SK-N-SH (cell line): ENCODE measurements at regions not wholly inside any gene's neighbourhood (a gene's known extent, or its start where the extent isn't known, plus 50 kb on each side); places are given as distances from the start of the nearest gene placed in this dataset.

Experiments used
- CTCF ChIA-PET: fragments of 300-600, 350-600 bp; formaldehyde crosslinking; extraction: SDS; loops from one replicate; lab custom pipeline; 2021; lab: Yijun Ruan, JAX
- POLR2A ChIA-PET: fragments of 350-600 bp; sonication (Branson Sonifier 250); formaldehyde crosslinking; extraction: SDS; loops from one replicate; lab custom pipeline; 2020; ENCODE audit warnings: antibody characterized with exemption, inconsistent platforms; lab: Yijun Ruan, JAX
- DNase-seq: peaks from one replicate; pipeline ENCODE4 v3.0.0; 2012
- H2AFZ ChIP-seq: fragments of 200-600 bp; sonication (generic); 2 replicates; pipeline ENCODE4 v1.8.1; 2016; ENCODE audit warnings: antibody characterized with exemption, mild to moderate bottlenecking, low read depth
- H3F3A ChIP-seq: fragments of 200-600 bp; sonication (generic); replicated peaks from 2 replicates; pipeline ENCODE3; 2016; ENCODE audit warnings: antibody characterized with exemption, mild to moderate bottlenecking; ENCODE audit not compliant: insufficient read depth
- H3K27ac ChIP-seq, 2 experiments: fragments of 200-500 bp in 1 of 2; fragments of 200-600 bp in 1 of 2; sonication (Bioruptor generic) in 1 of 2; sonication (generic), shearing (Covaris generic) in 1 of 2; 2 replicates each; pipeline versions ENCODE4 v1.5.1 to v1.6.1; 2014 to 2016; ENCODE audit warnings: low read depth in 2 of 2, inconsistent platforms in 1 of 2, low read length in 1 of 2, mild to moderate bottlenecking in 1 of 2, mixed read lengths in 1 of 2
- H3K27me3 ChIP-seq: fragments of 200-600 bp; sonication (generic), shearing (Covaris generic); 2 replicates; pipeline ENCODE4 v1.6.1; 2016; ENCODE audit warnings: mixed run types; ENCODE audit not compliant: insufficient read depth
- H3K36me3 ChIP-seq, 2 experiments: fragments of 200-500 bp in 1 of 2; fragments of 200-600 bp in 1 of 2; sonication (Bioruptor generic) in 1 of 2; sonication (generic) in 1 of 2; replicated peaks in 1 of 2; 2 replicates each; pipeline versions ENCODE3 to v1.5.1; 2014 to 2016; ENCODE audit warnings: low read length in 1 of 2, mild to moderate bottlenecking in 1 of 2; ENCODE audit not compliant: insufficient read depth in 2 of 2, control insufficient read depth in 1 of 2
- H3K4me1 ChIP-seq, 2 experiments: fragments of 200-500 bp in 1 of 2; fragments of 200-600 bp in 1 of 2; sonication (Bioruptor generic) in 1 of 2; sonication (generic), shearing (Covaris generic) in 1 of 2; 2 replicates each; pipeline versions ENCODE4 v1.5.1 to v1.6.1; 2014 to 2016; ENCODE audit warnings: low read depth in 1 of 2, low read length in 1 of 2, mixed run types in 1 of 2; ENCODE audit not compliant: insufficient read depth in 2 of 2, control insufficient read depth in 1 of 2
- H3K4me2 ChIP-seq: fragments of 200-600 bp; sonication (generic), shearing (Covaris generic); 2 replicates; pipeline ENCODE4 v1.6.1; 2017; ENCODE audit warnings: mixed run types
- H3K4me3 ChIP-seq, 2 experiments: fragments of 200-500 bp in 1 of 2; fragments of 200-600 bp in 1 of 2; sonication (Bioruptor generic) in 1 of 2; sonication (generic), shearing (Covaris generic) in 1 of 2; 2 replicates each; pipeline versions ENCODE4 v1.5.1 to v1.8.1; 2014 to 2016; ENCODE audit warnings: low read depth in 2 of 2, inconsistent platforms in 1 of 2, low read length in 1 of 2, mild to moderate bottlenecking in 1 of 2, mixed read lengths in 1 of 2, moderate library complexity in 1 of 2
- H3K79me2 ChIP-seq: fragments of 200-600 bp; sonication (generic); 2 replicates; pipeline ENCODE4 v1.8.1; 2017; ENCODE audit warnings: mild to moderate bottlenecking; ENCODE audit not compliant: insufficient read depth
- H3K9ac ChIP-seq: fragments of 200-600 bp; sonication (generic); 2 replicates; pipeline ENCODE4 v1.6.1; 2017; ENCODE audit warnings: mixed run types
- H3K9me2 ChIP-seq: fragments of 200-600 bp; sonication (generic); 2 replicates; pipeline ENCODE4 v1.6.1; 2017; ENCODE audit warnings: mixed run types
- H3K9me3 ChIP-seq: fragments of 200-600 bp; sonication (generic); 2 replicates; pipeline ENCODE4 v1.6.1; 2017; ENCODE audit warnings: mixed run types, mild to moderate bottlenecking, moderate library complexity
- H4K20me1 ChIP-seq: fragments of 200-600 bp; sonication (generic); 2 replicates; pipeline ENCODE4 v1.6.1; 2017; ENCODE audit warnings: mild to moderate bottlenecking, mixed run types; ENCODE audit not compliant: insufficient read depth
- CHD2 ChIP-seq: fragments of 150-350 bp; IDR thresholded peaks from 2 replicates; pipeline ENCODE4 v1.6.1; 2018; ENCODE audit warnings: low read length; ENCODE audit not compliant: partially characterized antibody
- ELF1 ChIP-seq: IDR thresholded peaks from 2 replicates; pipeline ENCODE4 v1.4.0; 2012
- EZH2phosphoT487 ChIP-seq: fragments of 200-600 bp; sonication (generic); IDR thresholded peaks from 2 replicates; pipeline ENCODE4 v1.6.1; 2017; ENCODE audit warnings: low read depth, mixed run types, mild to moderate bottlenecking, antibody characterized with exemption, moderate library complexity, borderline replicate concordance
- FOSL2 ChIP-seq: IDR thresholded peaks from 2 replicates; pipeline ENCODE4 v1.4.0; 2012; ENCODE audit warnings: low read depth, mild to moderate bottlenecking, moderate library complexity, borderline replicate concordance
- FOXJ3 ChIP-seq: sonication (generic); formaldehyde crosslinking; IDR thresholded peaks from 2 replicates; pipeline ENCODE4 v1.5.1; 2020; ENCODE audit warnings: mild to moderate bottlenecking, missing genetic modification reagents
- GABPA ChIP-seq: IDR thresholded peaks from 2 replicates; pipeline ENCODE4 v1.4.0; 2012; ENCODE audit warnings: low read depth, mild to moderate bottlenecking
- MEF2A ChIP-seq: IDR thresholded peaks from 2 replicates; pipeline ENCODE4 v1.4.0; 2012; ENCODE audit warnings: low read depth, borderline replicate concordance
- MXI1 ChIP-seq: IDR thresholded peaks from 2 replicates; pipeline ENCODE4 v1.6.1; 2012; ENCODE audit warnings: mild to moderate bottlenecking, low read depth, low read length, improper control_type of control experiment
- NRF1 ChIP-seq: IDR thresholded peaks from 2 replicates; pipeline ENCODE4 v1.6.1; 2012; ENCODE audit warnings: low read depth, mild to moderate bottlenecking, low read length
- POLR2AphosphoS5 ChIP-seq: IDR thresholded peaks from 2 replicates; pipeline ENCODE4 v1.6.1; 2012; ENCODE audit warnings: low read depth, low read length
- RAD21 ChIP-seq: IDR thresholded peaks from 2 replicates; pipeline ENCODE4 v1.6.1; 2012; ENCODE audit warnings: mild to moderate bottlenecking, low read length
- RFX5 ChIP-seq: IDR thresholded peaks from 2 replicates; pipeline ENCODE4 v1.6.1; 2012; ENCODE audit warnings: mild to moderate bottlenecking, improper control_type of control experiment, low read length
- SMC3 ChIP-seq: IDR thresholded peaks from 2 replicates; pipeline ENCODE4 v1.6.1; 2012; ENCODE audit warnings: low read depth, low read length, improper control_type of control experiment
- TEAD4 ChIP-seq: IDR thresholded peaks from 2 replicates; pipeline ENCODE4 v1.4.0; 2012; ENCODE audit warnings: mild to moderate bottlenecking, borderline replicate concordance; ENCODE audit not compliant: insufficient read depth
- YY1 ChIP-seq: IDR thresholded peaks from 2 replicates; pipeline ENCODE4 v1.4.0; 2012; ENCODE audit warnings: low read depth, mild to moderate bottlenecking
- TF ChIP-seq, protein P1 (sequence below): IDR thresholded peaks from 2 replicates; pipeline ENCODE4 v1.6.1; 2012; ENCODE audit warnings: mild to moderate bottlenecking, low read depth, low read length, moderate library complexity
- TF ChIP-seq, protein P2 (sequence below): fragments of 200-600 bp; sonication (generic); IDR thresholded peaks from 2 replicates; pipeline ENCODE4 v1.6.1; 2017; ENCODE audit warnings: antibody characterized with exemption, mild to moderate bottlenecking, moderate library complexity
- TF ChIP-seq, protein P3 (sequence below): fragments of 150-350 bp; IDR thresholded peaks from 2 replicates; pipeline ENCODE4 v1.6.1; 2017; ENCODE audit warnings: antibody characterized with exemption, low read length, low read depth, borderline replicate concordance
- TF ChIP-seq, protein P4 (sequence below): fragments of 150-350 bp; IDR thresholded peaks from 2 replicates; pipeline ENCODE4 v1.6.1; 2016; ENCODE audit warnings: mild to moderate bottlenecking, low read depth, low read length

DNA sequence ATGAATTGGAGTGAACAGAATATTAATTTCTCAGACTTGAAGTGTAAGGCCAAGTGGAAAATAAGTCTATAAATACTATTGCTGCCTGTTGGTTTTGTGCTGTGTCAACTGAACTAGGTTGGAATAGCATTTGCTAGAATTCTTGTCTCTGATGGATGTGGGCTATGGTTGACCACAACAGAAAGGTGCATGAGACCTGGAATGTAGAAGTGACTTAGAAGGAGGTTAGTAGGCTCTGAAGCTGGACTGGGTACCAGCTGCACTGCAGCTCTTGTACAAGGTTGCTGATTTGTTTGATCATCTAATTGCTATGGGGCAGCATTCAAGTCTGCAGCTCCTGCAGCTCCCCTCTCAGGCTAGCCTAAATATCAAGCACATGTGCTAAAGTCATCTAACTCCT is 479.0 kb upstream of the NRSN1 start:
- ChIA-PET POLR2A (no interaction called here), CTCF (interaction anchor here (0.7 kb wide), 1 partner anchor 11 kb away, joined by 3 read pairs; no protein-coding TSS in a partner anchor)
- Histone ChIP-seq H4K20me1 (no peaks in the 10 kb centered on the region), H2AFZ (no peak overlapping the region), H3K9me2 (no peaks in the 10 kb centered on the region), H3K27ac (no peak overlapping the region), H3K9me3 (no peaks in the 10 kb centered on the region), H3F3A (no peaks in the 10 kb centered on the region), H3K79me2 (no peaks in the 10 kb centered on the region), H3K27me3 (no peaks in the 10 kb centered on the region), H3K36me3 (no peaks in the 10 kb centered on the region), H3K4me1 (peaks cover 0 to 6% of the 10 kb centered on the region in 2 experiments; a peak in 1 of 4 replicates), H3K9ac (no peak overlapping the region), H3K4me3 (no peak overlapping the region), H3K4me2 (no peak overlapping the region)
- TF ChIP-seq RFX5 (no peak), FOSL2 (no peak), TEAD4 (no peak), SMC3 (no peak), EZH2phosphoT487 (no peak), GABPA (no peak), MEF2A (no peak), FOXJ3 (CRISPR knock-in tag) (no peak), MXI1 (no peak), NRF1 (no peak), ELF1 (no peak), YY1 (no peak), RAD21 (no peak), CHD2 (no peak), POLR2AphosphoS5 (no peak)
- TF ChIP-seq, protein P1, sequence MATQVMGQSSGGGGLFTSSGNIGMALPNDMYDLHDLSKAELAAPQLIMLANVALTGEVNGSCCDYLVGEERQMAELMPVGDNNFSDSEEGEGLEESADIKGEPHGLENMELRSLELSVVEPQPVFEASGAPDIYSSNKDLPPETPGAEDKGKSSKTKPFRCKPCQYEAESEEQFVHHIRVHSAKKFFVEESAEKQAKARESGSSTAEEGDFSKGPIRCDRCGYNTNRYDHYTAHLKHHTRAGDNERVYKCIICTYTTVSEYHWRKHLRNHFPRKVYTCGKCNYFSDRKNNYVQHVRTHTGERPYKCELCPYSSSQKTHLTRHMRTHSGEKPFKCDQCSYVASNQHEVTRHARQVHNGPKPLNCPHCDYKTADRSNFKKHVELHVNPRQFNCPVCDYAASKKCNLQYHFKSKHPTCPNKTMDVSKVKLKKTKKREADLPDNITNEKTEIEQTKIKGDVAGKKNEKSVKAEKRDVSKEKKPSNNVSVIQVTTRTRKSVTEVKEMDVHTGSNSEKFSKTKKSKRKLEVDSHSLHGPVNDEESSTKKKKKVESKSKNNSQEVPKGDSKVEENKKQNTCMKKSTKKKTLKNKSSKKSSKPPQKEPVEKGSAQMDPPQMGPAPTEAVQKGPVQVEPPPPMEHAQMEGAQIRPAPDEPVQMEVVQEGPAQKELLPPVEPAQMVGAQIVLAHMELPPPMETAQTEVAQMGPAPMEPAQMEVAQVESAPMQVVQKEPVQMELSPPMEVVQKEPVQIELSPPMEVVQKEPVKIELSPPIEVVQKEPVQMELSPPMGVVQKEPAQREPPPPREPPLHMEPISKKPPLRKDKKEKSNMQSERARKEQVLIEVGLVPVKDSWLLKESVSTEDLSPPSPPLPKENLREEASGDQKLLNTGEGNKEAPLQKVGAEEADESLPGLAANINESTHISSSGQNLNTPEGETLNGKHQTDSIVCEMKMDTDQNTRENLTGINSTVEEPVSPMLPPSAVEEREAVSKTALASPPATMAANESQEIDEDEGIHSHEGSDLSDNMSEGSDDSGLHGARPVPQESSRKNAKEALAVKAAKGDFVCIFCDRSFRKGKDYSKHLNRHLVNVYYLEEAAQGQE, result no peak
- TF ChIP-seq, protein P2, sequence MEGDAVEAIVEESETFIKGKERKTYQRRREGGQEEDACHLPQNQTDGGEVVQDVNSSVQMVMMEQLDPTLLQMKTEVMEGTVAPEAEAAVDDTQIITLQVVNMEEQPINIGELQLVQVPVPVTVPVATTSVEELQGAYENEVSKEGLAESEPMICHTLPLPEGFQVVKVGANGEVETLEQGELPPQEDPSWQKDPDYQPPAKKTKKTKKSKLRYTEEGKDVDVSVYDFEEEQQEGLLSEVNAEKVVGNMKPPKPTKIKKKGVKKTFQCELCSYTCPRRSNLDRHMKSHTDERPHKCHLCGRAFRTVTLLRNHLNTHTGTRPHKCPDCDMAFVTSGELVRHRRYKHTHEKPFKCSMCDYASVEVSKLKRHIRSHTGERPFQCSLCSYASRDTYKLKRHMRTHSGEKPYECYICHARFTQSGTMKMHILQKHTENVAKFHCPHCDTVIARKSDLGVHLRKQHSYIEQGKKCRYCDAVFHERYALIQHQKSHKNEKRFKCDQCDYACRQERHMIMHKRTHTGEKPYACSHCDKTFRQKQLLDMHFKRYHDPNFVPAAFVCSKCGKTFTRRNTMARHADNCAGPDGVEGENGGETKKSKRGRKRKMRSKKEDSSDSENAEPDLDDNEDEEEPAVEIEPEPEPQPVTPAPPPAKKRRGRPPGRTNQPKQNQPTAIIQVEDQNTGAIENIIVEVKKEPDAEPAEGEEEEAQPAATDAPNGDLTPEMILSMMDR, result no peak
- TF ChIP-seq, protein P3, sequence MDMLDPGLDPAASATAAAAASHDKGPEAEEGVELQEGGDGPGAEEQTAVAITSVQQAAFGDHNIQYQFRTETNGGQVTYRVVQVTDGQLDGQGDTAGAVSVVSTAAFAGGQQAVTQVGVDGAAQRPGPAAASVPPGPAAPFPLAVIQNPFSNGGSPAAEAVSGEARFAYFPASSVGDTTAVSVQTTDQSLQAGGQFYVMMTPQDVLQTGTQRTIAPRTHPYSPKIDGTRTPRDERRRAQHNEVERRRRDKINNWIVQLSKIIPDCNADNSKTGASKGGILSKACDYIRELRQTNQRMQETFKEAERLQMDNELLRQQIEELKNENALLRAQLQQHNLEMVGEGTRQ, result no peak
- TF ChIP-seq, protein P4, sequence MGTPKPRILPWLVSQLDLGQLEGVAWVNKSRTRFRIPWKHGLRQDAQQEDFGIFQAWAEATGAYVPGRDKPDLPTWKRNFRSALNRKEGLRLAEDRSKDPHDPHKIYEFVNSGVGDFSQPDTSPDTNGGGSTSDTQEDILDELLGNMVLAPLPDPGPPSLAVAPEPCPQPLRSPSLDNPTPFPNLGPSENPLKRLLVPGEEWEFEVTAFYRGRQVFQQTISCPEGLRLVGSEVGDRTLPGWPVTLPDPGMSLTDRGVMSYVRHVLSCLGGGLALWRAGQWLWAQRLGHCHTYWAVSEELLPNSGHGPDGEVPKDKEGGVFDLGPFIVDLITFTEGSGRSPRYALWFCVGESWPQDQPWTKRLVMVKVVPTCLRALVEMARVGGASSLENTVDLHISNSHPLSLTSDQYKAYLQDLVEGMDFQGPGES, result no peak
- DNase-seq, result no peak
